GM18505 (cell line): ENCODE measurements at regions not wholly inside any gene's neighbourhood (a gene's known extent, or its start where the extent isn't known, plus 50 kb on each side); places are given as distances from the start of the nearest gene placed in this dataset.
"Not testable (repeated sequence)": the region's sequence is repeated elsewhere in the genome, so short reads cannot be mapped to it uniquely, and the experiment has no call there.

Experiments
- ATAC-seq: cut with Tn5 transposase; IDR thresholded peaks from one replicate; pipeline ENCODE4 v1.9.1; 2021; ENCODE audit not compliant: unreplicated experiment
- POLR2A ChIP-seq: IDR thresholded peaks from 4 replicates; pipeline ENCODE4 v1.6.1; 2011; ENCODE audit warnings: borderline replicate concordance; ENCODE audit not compliant: insufficient read depth, insufficient read length; ENCODE audit errors: extremely low read depth

DNA sequence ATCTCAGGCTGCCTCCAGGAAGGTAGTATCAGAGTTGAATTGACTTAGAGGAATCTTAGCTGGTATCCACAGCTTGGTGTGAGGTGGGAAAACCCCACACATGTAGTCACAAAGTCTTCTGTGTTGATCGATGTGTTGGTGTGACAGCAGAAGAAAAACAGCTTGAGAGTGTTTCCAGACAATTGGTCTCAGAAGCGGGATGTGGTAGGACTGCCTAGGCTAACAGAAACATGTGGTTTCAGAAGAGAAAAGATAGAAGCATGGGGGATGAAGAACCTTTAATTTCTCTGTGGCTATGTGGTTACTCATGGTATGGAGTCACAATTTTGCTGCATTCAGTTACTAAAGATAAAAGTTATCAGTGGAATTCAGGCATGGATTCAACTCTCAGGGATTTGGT, 134.7 kb upstream of the SLITRK5 start:
- ATAC-seq: peak; percentile 37
- no peak for TF ChIP-seq POLR2A

DNA sequence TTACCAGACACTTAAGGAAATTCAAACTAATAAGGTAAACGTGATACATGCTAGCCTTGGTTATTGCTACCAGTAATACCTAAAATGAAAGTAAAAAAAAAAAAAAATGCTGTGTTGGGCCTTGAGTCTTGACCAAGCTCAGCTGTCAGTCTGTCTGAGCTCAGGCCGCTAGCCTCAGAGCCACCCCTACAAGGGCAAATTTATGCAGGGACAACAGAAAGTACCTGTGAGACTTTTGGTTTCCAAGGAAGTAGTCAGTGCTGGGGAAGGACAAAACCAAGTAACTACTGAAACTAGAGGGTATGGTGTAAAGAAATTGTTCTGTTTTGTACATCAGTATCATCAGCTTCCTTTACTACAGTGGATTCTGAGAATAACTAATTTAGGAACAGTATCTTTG, 134.3 kb upstream of the SLITRK5 start:
- ATAC-seq: peak; percentile 86
- no peak for TF ChIP-seq POLR2A

DNA sequence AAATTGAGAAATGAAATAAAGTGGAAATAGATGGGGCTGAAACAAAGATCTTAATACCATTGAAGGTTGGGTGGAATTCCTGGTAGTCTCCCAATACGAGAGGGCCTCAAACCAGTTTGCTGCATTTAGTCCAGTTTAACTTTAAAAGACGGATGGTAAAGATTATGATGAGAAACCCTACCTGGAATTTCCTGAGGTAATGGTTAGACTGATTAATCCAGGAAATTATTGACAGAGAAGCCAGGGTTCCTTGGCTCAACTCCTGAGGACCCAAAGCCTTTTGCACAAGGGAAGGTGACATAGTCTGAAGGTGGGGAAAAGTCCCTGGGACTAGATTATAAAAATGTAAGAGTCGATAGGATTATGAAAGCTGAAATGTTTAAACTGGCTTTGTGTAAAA, 133.2 kb upstream of the SLITRK5 start:
- no peak for TF ChIP-seq POLR2A
- no peak for ATAC-seq

DNA sequence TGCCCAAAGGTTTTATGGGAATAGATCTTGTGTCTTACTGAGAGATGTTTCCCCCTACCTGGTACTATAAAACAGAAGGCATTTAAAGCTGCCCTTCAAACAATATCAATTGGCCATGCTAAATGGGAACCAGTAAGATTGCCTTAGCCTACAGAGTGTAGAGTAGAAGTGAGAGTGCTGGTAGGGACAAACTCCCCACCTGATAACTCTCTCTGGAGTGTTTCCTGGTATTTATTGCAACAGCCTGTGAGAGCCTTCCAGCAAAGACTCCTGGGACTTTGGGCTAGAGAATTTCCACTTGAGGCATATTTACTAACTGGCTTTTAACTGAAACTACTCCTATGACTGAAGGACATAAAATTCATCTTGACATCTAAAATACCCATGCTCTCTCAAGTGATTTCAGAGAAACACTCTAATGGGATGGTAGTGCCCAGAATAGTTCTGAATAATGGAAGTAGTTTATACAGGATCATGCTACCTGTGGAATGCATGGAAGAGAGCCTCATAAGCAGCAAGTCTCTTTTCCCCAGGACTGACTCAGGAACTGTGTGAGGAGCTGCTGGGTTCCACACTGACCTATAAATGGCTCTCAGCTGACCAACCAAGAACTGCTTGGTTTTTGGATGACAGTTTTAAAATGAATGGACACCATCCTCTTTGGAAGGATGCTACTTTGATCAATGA, 132.7 kb upstream of the SLITRK5 start:
- no peak for ATAC-seq
- TF ChIP-seq POLR2A: no peak

DNA sequence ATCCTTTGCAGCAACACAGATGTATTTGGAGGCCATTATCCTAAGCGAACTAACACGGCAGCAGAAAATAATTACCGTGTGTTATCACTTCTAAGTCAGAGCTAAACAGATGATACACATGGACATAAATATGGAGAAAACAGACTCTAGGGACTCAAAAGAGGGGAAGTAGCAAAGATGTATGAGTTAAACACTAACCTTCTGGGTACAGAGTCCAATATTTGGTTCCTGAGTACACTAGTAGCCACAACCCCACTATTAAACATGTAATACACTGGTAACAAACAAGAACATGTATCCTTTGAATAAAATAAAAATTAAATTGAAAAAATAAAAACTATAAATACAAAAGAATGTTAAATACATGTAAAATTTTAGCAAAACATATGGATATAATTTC, 118.0 kb upstream of the SLITRK5 start:
- no peak for TF ChIP-seq POLR2A

DNA sequence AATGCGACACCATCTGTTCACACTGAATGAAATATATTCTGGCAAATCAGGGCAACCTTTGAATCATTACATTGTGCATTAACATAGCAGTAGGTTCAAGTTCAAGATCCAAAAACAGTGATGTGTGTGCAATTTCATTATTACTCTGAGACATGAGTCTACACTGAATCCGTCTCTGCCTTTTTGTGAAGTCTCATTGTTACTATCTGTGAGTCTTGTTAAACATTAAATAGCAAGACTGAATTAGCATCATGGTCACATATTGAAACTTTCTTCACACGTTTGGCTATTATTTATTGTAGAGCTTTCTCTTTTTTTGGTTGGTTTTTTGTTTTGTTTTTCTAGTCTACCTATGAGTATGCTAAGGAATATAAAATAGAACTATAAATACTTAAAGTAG, 117.1 kb upstream of the SLITRK5 start:
- no peak for ATAC-seq
- no peak for TF ChIP-seq POLR2A

More for the DNA sequence above, 118.0 kb upstream of the SLITRK5 start:
- no peak for ATAC-seq

DNA sequence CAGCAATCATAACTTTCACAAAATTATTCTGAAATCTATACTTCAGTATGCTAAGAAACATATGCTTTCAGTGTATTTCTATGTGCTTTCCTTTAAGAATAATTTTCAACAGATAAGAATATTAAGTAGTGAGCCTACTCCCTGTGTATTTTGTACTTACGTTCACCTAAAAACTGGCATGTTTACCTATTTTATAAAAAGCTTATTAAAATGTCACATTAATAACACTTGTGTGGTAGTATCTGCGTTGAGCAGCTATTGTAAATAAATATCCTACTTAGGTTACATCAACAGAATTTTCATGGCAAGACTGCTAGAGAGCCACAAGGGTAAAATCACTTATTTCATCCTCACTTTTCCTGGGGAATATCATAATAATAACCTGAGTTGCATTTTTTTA, 113.4 kb upstream of the SLITRK5 start:
- no peak for TF ChIP-seq POLR2A
- no peak for ATAC-seq

DNA sequence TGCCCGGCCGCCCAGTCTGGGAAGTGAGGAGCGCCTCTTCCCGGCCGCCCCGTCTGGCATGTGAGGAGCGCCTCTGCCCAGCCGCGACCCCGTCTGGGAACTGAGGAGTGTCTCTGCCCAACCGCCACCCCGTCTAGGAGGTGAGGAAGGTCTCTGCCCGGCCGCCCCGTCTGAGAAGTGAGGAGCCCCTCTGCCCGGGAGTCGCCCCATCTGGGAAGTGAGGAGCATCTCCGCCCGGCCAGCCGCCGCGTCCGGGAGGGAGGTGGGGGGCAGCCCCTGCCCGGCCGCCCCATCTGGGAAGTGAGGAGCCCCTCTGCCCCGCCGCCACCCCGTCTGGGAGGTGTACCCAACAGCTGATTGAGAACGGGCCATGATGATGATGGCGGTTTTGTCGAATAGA, 109.6 kb upstream of the SLITRK5 start:
- ATAC-seq: not testable (repeated sequence)

DNA sequence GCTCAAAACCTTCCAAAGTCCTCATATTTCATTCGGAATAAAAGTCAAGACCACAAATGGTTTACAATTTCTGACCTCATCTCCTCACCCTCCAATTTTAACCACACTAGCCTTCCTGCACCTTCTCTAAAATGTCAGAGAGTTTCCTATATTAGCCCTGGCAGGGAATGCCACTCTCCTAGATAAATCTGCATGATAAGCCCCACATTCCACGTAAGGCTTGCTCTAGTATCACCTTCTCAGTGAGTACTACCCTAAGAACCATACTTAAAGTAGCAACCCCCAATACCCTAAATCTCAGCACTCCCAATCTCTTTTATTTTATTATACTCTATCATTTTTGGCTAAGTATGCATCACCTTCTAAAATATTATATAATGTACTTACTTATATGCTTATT, 100.5 kb upstream of the SLITRK5 start:
- no peak for TF ChIP-seq POLR2A

DNA sequence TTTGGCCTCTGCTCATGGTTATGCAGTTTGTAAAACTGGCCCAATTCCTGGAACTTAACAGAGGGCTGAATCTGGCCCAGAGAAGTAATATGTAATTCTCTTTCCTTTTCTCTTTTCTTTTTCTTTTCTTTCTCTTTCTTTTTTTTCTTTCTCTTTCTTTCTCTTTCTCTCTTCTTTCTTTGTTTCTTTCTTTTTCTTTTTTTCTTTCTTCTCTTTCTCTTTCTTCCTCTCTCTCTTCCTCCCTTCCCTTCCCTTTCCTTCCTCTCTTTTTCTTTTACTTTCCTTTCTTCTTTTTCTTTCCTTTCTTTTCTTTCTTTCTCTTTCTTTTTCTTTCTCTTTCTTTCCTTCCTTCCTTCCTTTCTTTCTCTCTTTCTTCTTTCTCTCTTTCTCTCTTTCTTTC, 88.8 kb upstream of the SLITRK5 start:
- no peak for ATAC-seq
- no peak for TF ChIP-seq POLR2A

More for the DNA sequence above, 100.5 kb upstream of the SLITRK5 start:
- no peak for ATAC-seq

DNA sequence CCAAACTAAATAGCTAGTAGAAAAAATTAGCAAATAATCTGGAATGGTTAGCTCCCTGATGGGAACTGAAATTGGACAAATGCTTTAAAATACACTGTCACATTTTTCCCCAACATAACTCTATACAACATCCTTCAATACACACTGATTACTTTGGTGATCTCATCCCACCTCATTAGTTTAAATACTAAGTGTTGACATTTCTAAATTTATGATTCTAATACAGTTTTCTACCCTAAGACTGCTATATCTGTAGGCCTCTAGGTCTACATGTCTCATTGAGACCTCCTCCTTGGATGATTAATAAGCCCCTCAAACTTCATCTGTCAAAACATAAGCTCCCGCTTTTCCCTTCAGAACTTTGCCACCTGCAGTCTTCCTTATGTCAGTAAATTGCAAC, 80.7 kb upstream of the SLITRK5 start:
- TF ChIP-seq POLR2A: no peak
- ATAC-seq: no peak

DNA sequence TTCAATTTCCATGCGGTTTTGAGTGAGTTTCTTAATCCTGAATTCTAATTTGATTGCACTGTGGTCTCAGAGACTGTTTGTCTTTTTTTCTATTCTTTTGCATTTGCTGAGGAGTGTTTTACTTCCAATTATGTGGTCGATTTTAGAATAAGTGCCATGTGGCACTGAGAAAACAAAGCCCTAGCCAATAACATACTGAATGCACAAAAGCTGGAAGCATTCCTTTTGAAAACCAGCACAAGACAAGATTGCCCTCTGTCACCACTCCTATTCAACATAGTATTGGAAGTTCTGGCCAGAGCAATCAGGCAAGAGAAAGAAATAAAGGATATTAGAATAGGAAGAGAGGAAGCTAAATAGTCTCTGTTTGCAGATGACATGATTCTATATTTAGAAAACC, 66.7 kb upstream of the SLITRK5 start:
- ATAC-seq: not testable (repeated sequence)

DNA sequence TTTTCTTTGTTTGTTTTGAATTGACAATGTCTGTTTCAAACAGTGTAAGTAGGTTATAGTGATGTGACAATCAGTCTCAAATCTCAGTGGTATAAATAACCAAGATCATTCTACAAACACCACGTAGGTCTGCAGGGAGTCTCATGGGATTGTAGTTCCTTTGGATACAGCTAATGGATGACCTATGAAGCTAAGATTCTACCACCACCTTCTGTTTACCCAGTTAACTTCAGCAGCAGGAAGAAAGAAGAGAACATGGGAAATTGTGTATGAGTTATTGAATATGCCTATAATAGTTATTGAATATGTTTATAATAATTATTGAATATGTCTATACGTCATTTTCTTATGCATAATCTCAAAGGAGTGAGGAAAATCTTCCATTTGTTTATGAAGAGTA, 63.9 kb upstream of the SLITRK5 start:
- TF ChIP-seq POLR2A: no peak
- ATAC-seq: no peak

DNA sequence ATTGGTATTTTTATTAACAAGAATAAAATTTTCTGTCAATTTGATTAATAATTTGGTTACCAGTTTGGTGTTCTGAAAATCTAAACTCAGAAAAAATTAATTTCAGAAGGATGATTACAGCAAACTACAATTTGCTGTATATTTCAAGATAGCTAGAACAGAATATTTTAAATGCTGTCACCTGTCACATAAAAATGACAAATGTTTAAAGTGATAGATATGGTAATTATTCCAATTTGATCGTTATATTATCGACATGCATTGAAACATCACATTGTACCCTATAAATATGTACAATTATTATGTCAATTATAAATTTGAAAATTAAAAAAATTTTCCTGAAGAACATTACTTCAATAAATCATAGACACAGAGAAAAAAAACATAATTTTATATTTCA, 56.9 kb upstream of the SLITRK5 start:
- ATAC-seq: no peak
- TF ChIP-seq POLR2A: no peak
